SU-DHL-6 (cell line): ENCODE measurements at regions not wholly inside any gene's neighbourhood (a gene's known extent, or its start where the extent isn't known, plus 50 kb on each side); places are given as distances from the start of the nearest gene placed in this dataset.

Source experiments
- H2AFZ ChIP-seq: fragments of 200-600 bp; sonication (generic); 2 replicates; pipeline ENCODE4 v1.6.1; 2014; ENCODE audit warnings: low read depth, mild to moderate bottlenecking, moderate library complexity, mixed read lengths, antibody characterized with exemption, low read length; ENCODE audit not compliant: severe bottlenecking
- H3F3A ChIP-seq: fragments of 200-600 bp; shearing (Covaris generic); 2 replicates; pipeline ENCODE4 v1.6.0; 2016; ENCODE audit warnings: antibody characterized with exemption, mild to moderate bottlenecking; ENCODE audit not compliant: insufficient read depth
- H3K27ac ChIP-seq: fragments of 200-600 bp; sonication (generic); 2 replicates; pipeline ENCODE4 v1.5.1; 2016; ENCODE audit warnings: low read depth, mild to moderate bottlenecking, low read length, moderate library complexity, mixed read lengths
- H3K27me3 ChIP-seq: fragments of 200-600 bp; sonication (generic), shearing (Covaris generic); 2 replicates; pipeline ENCODE4 v1.6.0; 2014; ENCODE audit warnings: mild to moderate bottlenecking, low read length
- H3K36me3 ChIP-seq: fragments of 200-600 bp; sonication (generic); 2 replicates; pipeline ENCODE4 v1.6.1; 2014; ENCODE audit warnings: mild to moderate bottlenecking, low read length, mixed read lengths
- H3K4me2 ChIP-seq: fragments of 300-600, 200-600 bp; shearing (Covaris generic), sonication (generic); 2 replicates; pipeline ENCODE4 v1.6.0; 2014; ENCODE audit warnings: low read length, low read depth, mild to moderate bottlenecking; ENCODE audit not compliant: poor library complexity, severe bottlenecking
- H3K4me3 ChIP-seq: fragments of 200-600 bp; sonication (generic); 2 replicates; pipeline ENCODE4 v1.5.1; 2014; ENCODE audit warnings: antibody characterized with exemption, low read length, mild to moderate bottlenecking, mixed read lengths; ENCODE audit not compliant: insufficient read depth, poor library complexity, severe bottlenecking
- H3K79me2 ChIP-seq: fragments of 200-600 bp; sonication (generic); 2 replicates; pipeline ENCODE4 v1.6.1; 2014; ENCODE audit warnings: mild to moderate bottlenecking, low read length, moderate library complexity; ENCODE audit not compliant: insufficient read depth
- H3K9ac ChIP-seq: fragments of 200-600 bp; sonication (generic); 2 replicates; pipeline ENCODE4 v1.7.0; 2014; ENCODE audit warnings: mild to moderate bottlenecking, low read length
- H3K9me2 ChIP-seq: fragments of 200-600 bp; sonication (generic); replicated peaks from 2 replicates; pipeline ENCODE4 v1.6.1; 2014; ENCODE audit warnings: low read length; ENCODE audit not compliant: insufficient read depth
- H3K9me3 ChIP-seq: fragments of 200-600 bp; sonication (generic); 2 replicates; pipeline ENCODE4 v1.6.1; 2014; ENCODE audit warnings: low read length, mixed read lengths; ENCODE audit not compliant: insufficient read depth
- H4K20me1 ChIP-seq: fragments of 200-600 bp; sonication (generic); 2 replicates; pipeline ENCODE4 v1.6.1; 2014; ENCODE audit warnings: low read depth, mild to moderate bottlenecking, antibody characterized with exemption, low read length, moderate library complexity, mixed read lengths
- CTCF ChIP-seq: fragments of 200-600 bp; sonication (generic); IDR thresholded peaks from one replicate; pipeline ENCODE4 v1.5.1; 2017; ENCODE audit warnings: antibody characterized with exemption, mild to moderate bottlenecking, low read length, moderate library complexity; ENCODE audit not compliant: insufficient read depth, poor library complexity, severe bottlenecking
- EZH2phosphoT487 ChIP-seq: fragments of 200-600 bp; sonication (generic), shearing (Covaris generic); conservative IDR thresholded peaks from 2 replicates; pipeline ENCODE4 v1.6.1; 2018; ENCODE audit warnings: mild to moderate bottlenecking, antibody characterized with exemption, low read length, moderate library complexity, mixed read lengths

GRCh38 chr14:87017335-87017734 is 975.6 kb downstream of the GALC start:
- H3K4me2 ChIP-seq = no peak overlapping the region
- H3K9ac ChIP-seq = no peak overlapping the region
- no peak overlapping the region for H3K4me3 ChIP-seq
- no peaks in the 10 kb centered on the region for H3K9me2 ChIP-seq
- H3K79me2 ChIP-seq = no peaks in the 10 kb centered on the region
- H3F3A ChIP-seq = no peaks in the 10 kb centered on the region
- H3K36me3 ChIP-seq = no peaks in the 10 kb centered on the region
- no peaks in the 10 kb centered on the region for H3K9me3 ChIP-seq
- H2AFZ ChIP-seq = no peak overlapping the region
- H3K27me3 ChIP-seq = no peaks in the 10 kb centered on the region
- no peaks in the 10 kb centered on the region for H4K20me1 ChIP-seq
- H3K27ac ChIP-seq = no peak overlapping the region
- no peak for TF ChIP-seq CTCF
- no peak for TF ChIP-seq EZH2phosphoT487

GRCh38 chr14:87014856-87015255 is 978.1 kb downstream of the GALC start:
- TF ChIP-seq CTCF (no peak), EZH2phosphoT487 (no peak)
- Histone ChIP-seq H3K9me3 (no peaks in the 10 kb centered on the region), H3F3A (no peaks in the 10 kb centered on the region), H3K27ac (no peak overlapping the region), H3K79me2 (no peaks in the 10 kb centered on the region), H3K4me3 (no peak overlapping the region), H2AFZ (no peak overlapping the region), H3K4me2 (no peak overlapping the region), H3K27me3 (no peaks in the 10 kb centered on the region), H3K36me3 (no peaks in the 10 kb centered on the region), H4K20me1 (no peaks in the 10 kb centered on the region), H3K9ac (no peak overlapping the region), H3K9me2 (no peaks in the 10 kb centered on the region)

- no peak overlapping the region for H3K4me2 ChIP-seq
- H3K79me2 ChIP-seq = no peaks in the 10 kb centered on the region
- H3K9me2 ChIP-seq = no peaks in the 10 kb centered on the region
- H3K36me3 ChIP-seq = no peaks in the 10 kb centered on the region
- TF ChIP-seq CTCF (no peak), EZH2phosphoT487 (no peak)
- no peaks in the 10 kb centered on the region for H3F3A ChIP-seq
- no peak overlapping the region for H3K27ac ChIP-seq
- H3K4me3 ChIP-seq = no peak overlapping the region
- no peaks in the 10 kb centered on the region for H3K27me3 ChIP-seq
- no peak overlapping the region for H2AFZ ChIP-seq
- no peak overlapping the region for H3K9ac ChIP-seq
- no peaks in the 10 kb centered on the region for H3K9me3 ChIP-seq
- no peaks in the 10 kb centered on the region for H4K20me1 ChIP-seq
Measured at GRCh38 chr14:87013583-87013982, 979.4 kb downstream of the GALC start.
